PC-9 (cell line): ENCODE measurements at regions not wholly inside any gene's neighbourhood (a gene's known extent, or its start where the extent isn't known, plus 50 kb on each side); places are given as distances from the start of the nearest gene placed in this dataset.

Experiments used
- CTCF ChIP-seq: fragments of 200-600 bp; sonication (generic); conservative IDR thresholded peaks from 2 replicates; pipeline ENCODE4 v1.6.1; 2017; ENCODE audit warnings: mixed run types, antibody characterized with exemption, mild to moderate bottlenecking, moderate library complexity
- EZH2 ChIP-seq: fragments of 200-600 bp; sonication (generic); IDR thresholded peaks from 2 replicates; pipeline ENCODE4 v1.8.0; 2017; ENCODE audit warnings: antibody characterized with exemption, low read depth

DNA sequence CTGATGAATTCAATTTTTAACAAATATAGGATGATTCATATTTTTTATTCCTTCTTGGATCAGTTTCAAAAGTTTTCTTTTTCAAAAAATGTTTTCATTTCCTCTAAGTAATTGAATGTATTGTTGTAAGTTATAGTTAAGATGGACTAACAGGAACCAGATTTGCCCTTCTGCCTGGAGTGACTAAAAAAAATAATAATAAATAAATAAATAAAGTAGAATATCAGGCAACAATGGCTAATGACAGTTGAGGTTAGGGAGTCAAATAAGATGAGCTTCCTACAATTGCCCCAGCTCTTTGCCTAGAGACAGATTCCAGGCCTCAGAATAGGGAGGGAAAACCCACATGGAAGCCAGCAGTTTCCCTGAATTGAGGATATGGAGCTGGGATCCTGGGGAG is 73.7 kb upstream of the MSI2 start:
- TF ChIP-seq CTCF (no peak), EZH2 (no peak)
